CD8-positive, alpha-beta memory T cell (primary cell): ENCODE measurements at regions not wholly inside any gene's neighbourhood (a gene's known extent, or its start where the extent isn't known, plus 50 kb on each side); places are given as distances from the start of the nearest gene placed in this dataset.

Source experiments
- CTCF ChIA-PET: fragments of 350-600 bp; sonication (Branson Sonifier 250); formaldehyde crosslinking; loops from one replicate; lab custom pipeline; 2021; ENCODE audit warnings: antibody characterized with exemption; lab: Charles Lee
- POLR2A ChIA-PET: fragments of 350-600 bp; sonication (Branson Sonifier 250); formaldehyde crosslinking; loops from one replicate; lab custom pipeline; 2021; ENCODE audit warnings: antibody characterized with exemption; lab: Charles Lee
- DNase-seq, 5 donors: peaks; one replicate each; pipeline versions ENCODE4 v3.0.0 to v3.0.0-alpha.2; 2020 to 2022; ENCODE audit warnings: mixed read lengths in 1 of 5
- H3K27ac ChIP-seq: one replicate; pipeline ENCODE4 v1.7.0; 2013; ENCODE audit warnings: low read depth, mild to moderate bottlenecking, low read length, moderate library complexity
- H3K27me3 ChIP-seq: 2 replicates; pipeline ENCODE4 v1.7.0; 2013; ENCODE audit warnings: low read length, mild to moderate bottlenecking; ENCODE audit not compliant: insufficient read depth, poor library complexity, severe bottlenecking
- H3K36me3 ChIP-seq: 2 replicates; pipeline ENCODE4 v1.7.0; 2013; ENCODE audit warnings: mild to moderate bottlenecking, low read length, moderate library complexity; ENCODE audit not compliant: insufficient read depth
- H3K4me1 ChIP-seq: 2 replicates; pipeline ENCODE4 v1.7.0; 2013; ENCODE audit warnings: mild to moderate bottlenecking, low read length, moderate library complexity; ENCODE audit not compliant: insufficient read depth
- H3K4me3 ChIP-seq: 2 replicates; pipeline ENCODE4 v1.7.0; 2013; ENCODE audit warnings: mild to moderate bottlenecking, low read length
- H3K9me3 ChIP-seq: 2 replicates; pipeline ENCODE4 v1.7.0; 2013; ENCODE audit warnings: mild to moderate bottlenecking, low read length
- H3K27ac Mint-ChIP-seq, 8 donors: one replicate each; pipeline ENCODE4 v1.8.0; 2020 to 2021; ENCODE audit warnings: mixed read lengths in 8 of 8, mild to moderate bottlenecking in 6 of 8, inconsistent platforms in 3 of 8, moderate library complexity in 3 of 8
- H3K27me3 Mint-ChIP-seq, 2 donors: one replicate each; pipeline ENCODE4 v1.8.0; 2020 to 2021; ENCODE audit warnings: mixed read lengths in 2 of 2, mild to moderate bottlenecking in 1 of 2, moderate library complexity in 1 of 2
- H3K36me3 Mint-ChIP-seq, 3 donors: one replicate each; pipeline ENCODE4 v1.8.0; 2020 to 2021; ENCODE audit warnings: mixed read lengths in 3 of 3, inconsistent platforms in 1 of 3, mild to moderate bottlenecking in 1 of 3
- H3K4me1 Mint-ChIP-seq, 3 donors: one replicate each; pipeline ENCODE4 v1.8.0; 2020 to 2021; ENCODE audit warnings: mixed read lengths in 3 of 3, inconsistent platforms in 1 of 3, mild to moderate bottlenecking in 1 of 3
- H3K4me3 Mint-ChIP-seq, 7 donors: one replicate each; pipeline ENCODE4 v1.8.0; 2020 to 2021; ENCODE audit warnings: mixed read lengths in 7 of 7, mild to moderate bottlenecking in 6 of 7, moderate library complexity in 4 of 7, inconsistent platforms in 2 of 7
- H3K9me3 Mint-ChIP-seq, 5 donors: one replicate each; pipeline ENCODE4 v1.8.0; 2020 to 2022; ENCODE audit warnings: mixed read lengths in 5 of 5, mild to moderate bottlenecking in 3 of 5, moderate library complexity in 2 of 5, inconsistent platforms in 1 of 5

DNA sequence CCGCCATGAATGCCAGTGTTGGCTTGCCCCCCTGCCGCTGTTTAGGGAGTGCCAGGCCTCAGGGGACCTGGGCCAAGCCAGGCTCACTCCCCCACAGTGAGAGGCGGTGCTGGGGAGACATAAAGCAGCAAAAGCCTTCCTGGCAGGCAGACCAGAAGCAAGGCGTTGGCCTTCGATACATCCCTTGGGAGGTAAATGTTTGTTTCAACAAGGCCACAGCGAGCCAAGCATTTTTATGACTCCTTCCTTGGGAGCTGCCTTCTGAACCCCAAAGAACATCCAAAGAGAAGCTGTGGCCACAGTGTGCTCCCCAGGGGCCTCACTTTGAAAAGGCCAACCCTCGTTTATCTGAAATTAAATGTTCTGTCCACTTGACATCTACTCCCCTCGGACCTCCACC is 119.7 kb upstream of the CIBAR2 start:
- H3K9me3 Mint-ChIP-seq = no peaks in the 10 kb centered on the region

DNA sequence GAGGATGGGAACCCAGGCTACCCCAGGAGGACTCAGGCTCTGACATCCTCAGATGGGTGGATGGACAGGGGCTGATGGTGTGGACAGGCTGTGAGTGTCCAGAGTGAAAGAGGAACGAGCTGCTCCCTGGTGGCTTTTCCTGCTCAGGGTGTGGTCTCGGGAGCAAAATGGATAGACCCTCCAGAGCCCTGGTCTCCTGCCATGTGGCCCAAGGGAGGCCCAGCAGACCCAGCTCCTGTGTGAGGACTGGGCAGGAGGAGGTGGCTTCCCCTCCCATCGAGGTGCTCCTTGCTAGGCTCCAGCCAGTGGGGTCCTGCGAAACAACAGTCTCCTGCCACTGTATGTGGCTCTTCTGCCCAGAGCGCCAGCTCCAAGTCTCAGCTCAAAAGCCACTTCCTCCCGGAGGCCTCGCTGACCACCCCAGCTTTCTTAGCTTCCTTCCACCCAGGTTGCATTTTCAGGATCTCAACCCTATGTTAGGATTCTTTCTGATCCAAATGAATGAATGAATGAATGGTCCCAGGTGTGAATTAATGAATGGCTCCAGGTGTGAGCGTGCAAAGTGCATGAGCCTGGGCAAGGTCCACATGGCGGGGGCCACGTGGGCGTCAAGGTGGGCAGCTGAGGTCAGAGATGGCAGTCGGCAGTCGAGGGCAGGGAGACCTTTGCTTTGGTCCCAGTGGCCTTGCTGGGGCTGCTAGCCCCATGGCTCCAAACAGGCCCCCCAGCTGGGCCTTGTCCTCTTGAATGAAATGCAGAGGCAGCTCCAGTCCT is 120.3 kb upstream of the CIBAR2 start:
- Histone ChIP-seq H3K36me3 (no peaks in the 10 kb centered on the region), H3K27me3 (peaks cover 7% of the 10 kb centered on the region), H3K27ac (no peak overlapping the region), H3K4me3 (no peak overlapping the region), H3K9me3 (no peaks in the 10 kb centered on the region), H3K4me1 (no peaks in the 10 kb centered on the region)
- no peak for DNase-seq
- ChIA-PET CTCF (no interaction called here), POLR2A (no interaction called here)
- H3K4me1 Mint-ChIP-seq = peaks cover 0 to 8% (median 2%) of the 10 kb centered on the region in 3 donors
- peaks cover 22 to 26% of the 10 kb centered on the region in 2 donors for H3K27me3 Mint-ChIP-seq
- no peak overlapping the region for H3K4me3 Mint-ChIP-seq
- H3K9me3 Mint-ChIP-seq = no peaks in the 10 kb centered on the region
- H3K36me3 Mint-ChIP-seq = no peaks in the 10 kb centered on the region
- no peak overlapping the region for H3K27ac Mint-ChIP-seq

More for the DNA sequence above, 119.7 kb upstream of the CIBAR2 start:
- H3K4me1 ChIP-seq = no peaks in the 10 kb centered on the region
- no peak overlapping the region for H3K27ac Mint-ChIP-seq
- no peaks in the 10 kb centered on the region for H3K9me3 ChIP-seq
- no peak overlapping the region for H3K4me3 Mint-ChIP-seq
- peaks cover 18 to 27% of the 10 kb centered on the region in 2 donors for H3K27me3 Mint-ChIP-seq
- H3K36me3 Mint-ChIP-seq = no peaks in the 10 kb centered on the region
- H3K4me3 ChIP-seq = no peak overlapping the region
- ChIA-PET CTCF (interaction anchor here (1.5 kb wide), 1 partner anchor 21 kb away, joined by 4 read pairs; no protein-coding TSS in a partner anchor), POLR2A (no interaction called here)
- peaks cover 0 to 8% (median 2%) of the 10 kb centered on the region in 3 donors for H3K4me1 Mint-ChIP-seq
- peaks cover 7% of the 10 kb centered on the region for H3K27me3 ChIP-seq
- no peaks in the 10 kb centered on the region for H3K36me3 ChIP-seq
- DNase-seq = no peak
- no peak overlapping the region for H3K27ac ChIP-seq

DNA sequence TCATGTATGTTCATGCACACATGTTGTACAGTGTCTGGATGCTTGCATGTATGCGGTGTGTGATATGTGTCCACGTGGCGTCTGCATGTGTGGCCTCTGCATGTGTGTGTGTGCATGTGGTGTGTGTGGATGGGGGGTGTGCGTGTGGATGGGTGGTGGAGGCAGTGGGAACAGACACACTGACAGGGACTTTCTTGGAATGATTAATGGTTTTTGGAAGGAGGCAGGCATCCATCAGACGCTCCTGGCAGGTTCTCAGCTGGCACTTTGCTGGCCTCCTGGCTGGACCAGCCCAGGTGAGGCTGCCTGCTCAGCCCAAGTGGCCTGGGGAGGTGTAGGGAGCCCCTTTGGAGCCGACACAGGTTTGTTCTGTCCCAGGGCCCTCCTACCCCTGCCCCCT is 121.2 kb upstream of the CIBAR2 start:
- Histone ChIP-seq H3K27ac (no peak overlapping the region), H3K36me3 (no peaks in the 10 kb centered on the region), H3K4me3 (no peak overlapping the region), H3K4me1 (no peaks in the 10 kb centered on the region), H3K27me3 (peaks cover 7% of the 10 kb centered on the region), H3K9me3 (no peaks in the 10 kb centered on the region)
- Mint-ChIP-seq H3K27me3 (peaks cover 23 to 28% of the 10 kb centered on the region in 2 donors), H3K9me3 (no peaks in the 10 kb centered on the region), H3K4me3 (no peak overlapping the region), H3K4me1 (peaks cover 0 to 8% (median 2%) of the 10 kb centered on the region in 3 donors), H3K27ac (no peak overlapping the region), H3K36me3 (no peaks in the 10 kb centered on the region)
- no peak for DNase-seq
- ChIA-PET CTCF (no interaction called here), POLR2A (no interaction called here)

DNA sequence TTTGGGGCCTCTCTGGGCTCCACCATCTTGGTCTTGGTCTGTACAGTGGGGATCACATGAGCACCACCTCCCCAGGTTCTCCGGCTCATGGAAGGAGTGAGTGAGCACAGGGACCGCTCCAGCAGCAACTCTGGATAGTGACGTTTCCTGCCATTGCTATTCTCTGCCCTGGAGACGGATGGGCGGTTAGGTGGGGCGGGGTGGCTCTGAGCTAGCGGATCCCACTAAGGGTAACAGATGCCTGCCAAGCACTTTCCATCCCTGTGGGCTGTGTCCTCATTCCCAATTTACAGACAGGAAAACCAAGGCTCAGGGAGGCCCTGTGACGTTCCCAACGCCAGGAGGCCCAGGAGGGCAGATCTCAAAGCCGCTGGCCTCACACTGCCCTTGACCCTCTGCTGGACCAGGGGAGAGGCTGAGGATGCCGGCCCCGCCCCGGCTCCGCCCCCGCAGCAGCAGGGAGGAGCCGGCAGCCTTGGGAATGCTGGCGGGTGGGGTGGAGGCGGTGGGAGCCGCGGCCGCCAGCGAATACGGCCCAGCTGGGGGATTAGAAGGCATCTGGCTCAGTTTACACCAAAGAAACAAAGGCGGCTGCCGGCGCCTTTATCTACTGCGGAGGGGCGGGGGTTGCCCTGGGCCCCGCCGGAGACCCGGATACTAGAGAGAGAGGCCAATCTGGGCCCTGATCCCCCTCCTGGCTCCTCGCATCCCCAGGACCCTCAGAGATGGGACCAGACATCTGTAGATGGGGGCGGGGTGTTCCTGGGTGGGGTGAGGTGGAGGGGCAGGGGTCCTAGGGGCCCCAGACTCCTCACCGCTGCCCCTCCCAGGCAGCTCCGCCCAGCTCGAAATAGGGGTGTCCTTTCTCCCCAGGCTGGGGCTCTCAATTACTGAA is 122.3 kb upstream of the CIBAR2 start:
- ChIA-PET CTCF (no interaction called here), POLR2A (no interaction called here)
- peak overlapping the region in 1 of 7 donors; percentile 31 for H3K4me3 Mint-ChIP-seq
- peaks cover 27 to 33% of the 10 kb centered on the region in 2 donors for H3K27me3 Mint-ChIP-seq
- peaks cover 7% of the 10 kb centered on the region for H3K27me3 ChIP-seq
- H3K9me3 Mint-ChIP-seq = no peaks in the 10 kb centered on the region
- peaks cover 0 to 8% (median 2%) of the 10 kb centered on the region in 3 donors for H3K4me1 Mint-ChIP-seq
- H3K4me3 ChIP-seq = no peak overlapping the region
- DNase-seq = no peak
- H3K27ac ChIP-seq = no peak overlapping the region
- no peaks in the 10 kb centered on the region for H3K9me3 ChIP-seq
- no peaks in the 10 kb centered on the region for H3K36me3 ChIP-seq
- no peak overlapping the region for H3K27ac Mint-ChIP-seq
- H3K4me1 ChIP-seq = no peaks in the 10 kb centered on the region
- H3K36me3 Mint-ChIP-seq = no peaks in the 10 kb centered on the region

DNA sequence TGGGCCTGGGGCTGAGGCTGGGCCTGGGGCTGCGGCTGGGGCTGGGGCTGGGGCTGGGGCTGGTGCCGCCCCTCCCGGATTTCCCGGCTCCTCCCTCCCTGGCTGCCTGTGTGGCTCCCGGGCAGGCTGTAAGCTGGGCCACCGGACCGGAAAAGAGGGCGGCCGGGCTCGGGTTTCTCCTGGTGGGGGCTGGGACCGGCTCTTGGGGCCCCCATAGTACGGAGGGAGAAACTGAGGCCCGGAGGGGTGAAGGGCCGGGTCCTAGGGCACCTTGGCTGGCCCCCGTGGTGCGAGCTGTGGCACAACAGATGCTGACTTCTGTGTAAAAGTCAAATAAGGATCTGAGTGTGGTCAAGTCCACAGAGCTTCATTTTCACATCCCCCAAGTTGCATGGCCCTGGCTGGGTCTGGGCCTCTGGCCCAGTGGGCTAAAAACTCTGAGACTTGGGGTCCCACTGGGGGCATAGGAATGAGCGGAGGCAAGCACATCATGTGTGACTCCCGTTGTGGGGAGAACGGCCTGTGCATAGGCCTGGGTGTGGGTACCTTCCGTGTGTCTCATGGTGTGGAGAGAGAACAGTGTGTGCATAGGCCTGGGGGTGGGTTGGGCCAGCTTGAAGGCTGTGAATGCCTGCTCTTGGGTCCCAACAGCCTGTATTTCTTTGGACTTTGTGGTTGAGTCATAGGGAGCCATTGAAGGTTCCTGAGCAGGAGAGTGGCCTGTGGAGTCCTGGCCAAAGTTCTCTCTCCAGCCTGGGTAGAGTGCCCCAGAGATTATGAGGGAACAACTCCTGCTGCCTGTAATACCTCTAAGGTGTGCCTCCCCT is 123.9 kb upstream of the CIBAR2 start:
- peaks cover 28 to 37% of the 10 kb centered on the region in 2 donors for H3K27me3 Mint-ChIP-seq
- POLR2A ChIA-PET = no interaction called here
- no peak for DNase-seq
- H3K36me3 Mint-ChIP-seq = no peaks in the 10 kb centered on the region
- Histone ChIP-seq H3K4me3 (no peak overlapping the region), H3K36me3 (no peaks in the 10 kb centered on the region), H3K27me3 (peaks cover 7% of the 10 kb centered on the region), H3K4me1 (no peaks in the 10 kb centered on the region), H3K27ac (no peak overlapping the region), H3K9me3 (no peaks in the 10 kb centered on the region)
- H3K4me3 Mint-ChIP-seq = peak overlapping the region in 2 of 7 donors; percentile 26 to 73
- H3K27ac Mint-ChIP-seq = no peak overlapping the region
- peaks cover 0 to 8% (median 2%) of the 10 kb centered on the region in 3 donors for H3K4me1 Mint-ChIP-seq
- CTCF ChIA-PET = interaction anchor here (0.9 kb wide), 1 partner anchor 9 kb away, joined by 3 read pairs; no protein-coding TSS in a partner anchor
- no peaks in the 10 kb centered on the region for H3K9me3 Mint-ChIP-seq

DNA sequence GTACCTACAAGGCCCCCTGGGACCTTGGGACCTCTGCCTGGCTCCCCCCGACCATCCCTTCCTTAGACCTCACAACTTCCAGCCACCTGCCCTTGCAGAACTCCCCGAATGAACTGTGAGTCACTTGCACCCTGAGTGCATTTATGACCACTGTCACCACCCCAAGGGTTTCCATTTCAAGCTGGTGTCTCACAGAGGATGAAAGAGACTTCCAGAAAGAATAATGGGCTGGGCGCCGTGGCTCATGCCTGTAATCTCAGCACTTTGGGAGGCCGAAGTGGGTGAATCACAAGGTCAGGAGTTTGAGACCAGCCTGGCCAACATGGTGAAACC is 124.5 kb upstream of the CIBAR2 start:
- H3K27ac ChIP-seq = no peak overlapping the region
- no peak overlapping the region for H3K4me3 Mint-ChIP-seq
- no peak overlapping the region for H3K27ac Mint-ChIP-seq
- ChIA-PET POLR2A (no interaction called here), CTCF (interaction anchor here (0.9 kb wide), 1 partner anchor 9 kb away, joined by 3 read pairs; no protein-coding TSS in a partner anchor)
- peaks cover 7% of the 10 kb centered on the region for H3K27me3 ChIP-seq
- no peaks in the 10 kb centered on the region for H3K4me1 ChIP-seq
- H3K27me3 Mint-ChIP-seq = peaks cover 28 to 37% of the 10 kb centered on the region in 2 donors
- no peaks in the 10 kb centered on the region for H3K9me3 Mint-ChIP-seq
- DNase-seq = no peak
- no peaks in the 10 kb centered on the region for H3K36me3 Mint-ChIP-seq
- no peaks in the 10 kb centered on the region for H3K9me3 ChIP-seq
- H3K4me3 ChIP-seq = no peak overlapping the region
- peaks cover 0 to 8% (median 2%) of the 10 kb centered on the region in 3 donors for H3K4me1 Mint-ChIP-seq
- H3K36me3 ChIP-seq = no peaks in the 10 kb centered on the region

DNA sequence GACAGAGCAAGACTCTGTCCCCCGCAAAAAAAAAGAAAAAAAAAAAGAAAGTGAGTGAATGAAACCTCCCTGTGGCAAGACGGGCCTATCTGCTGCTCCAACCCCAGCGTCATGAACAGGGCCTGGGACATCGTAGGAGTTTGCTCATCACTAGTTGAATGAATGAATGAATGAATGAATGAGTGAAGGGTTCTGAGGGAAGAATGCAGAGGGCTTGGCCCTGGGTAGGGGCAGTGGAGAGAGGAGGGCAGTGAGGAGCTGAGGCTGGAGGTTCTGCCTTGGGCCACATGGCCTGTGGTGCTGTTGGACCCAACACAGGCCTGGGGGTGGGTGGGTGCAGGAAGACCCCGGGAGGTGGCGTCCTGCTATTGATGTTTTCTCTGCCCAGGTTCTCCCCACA is 125.5 kb upstream of the CIBAR2 start:
- Mint-ChIP-seq H3K36me3 (no peaks in the 10 kb centered on the region), H3K4me3 (no peak overlapping the region), H3K27me3 (peaks cover 28 to 37% of the 10 kb centered on the region in 2 donors), H3K9me3 (no peaks in the 10 kb centered on the region), H3K27ac (no peak overlapping the region), H3K4me1 (peaks cover 0 to 8% (median 2%) of the 10 kb centered on the region in 3 donors)
- Histone ChIP-seq H3K9me3 (no peaks in the 10 kb centered on the region), H3K27me3 (peaks cover 7% of the 10 kb centered on the region), H3K4me3 (no peak overlapping the region), H3K27ac (no peak overlapping the region), H3K36me3 (no peaks in the 10 kb centered on the region), H3K4me1 (no peaks in the 10 kb centered on the region)
- DNase-seq = no peak
- ChIA-PET POLR2A (no interaction called here), CTCF (no interaction called here)
